NCI-H748 (cell line): ENCODE measurements at regions not wholly inside any gene's neighbourhood (a gene's known extent, or its start where the extent isn't known, plus 50 kb on each side); places are given as distances from the start of the nearest gene placed in this dataset.
"Not testable (repeated sequence)": the region's sequence is repeated elsewhere in the genome, so short reads cannot be mapped to it uniquely, and the experiment has no call there.

Experiments used
- DNase-seq: peaks from one replicate; lab custom pipeline; 2025; ENCODE audit not compliant: unreplicated experiment; lab: John Stamatoyannopoulos, UW

- DNase-seq: peak; percentile 12
Observed at GRCh38 chr1:207196135-207196534, 92.1 kb downstream of the C4BPA start.

GRCh38 chr1:207201534-207201933 is 97.5 kb downstream of the C4BPA start:
- not testable (repeated sequence) for DNase-seq

- no peak for DNase-seq
Observed at GRCh38 chr1:207202480-207202879, 98.4 kb downstream of the C4BPA start.

GRCh38 chr1:207203541-207203940 is 99.5 kb downstream of the C4BPA start:
- no peak for DNase-seq

- no peak for DNase-seq
Observed at GRCh38 chr1:207205614-207206061, 101.6 kb downstream of the C4BPA start.

- not testable (repeated sequence) for DNase-seq
Observed at GRCh38 chr1:207208691-207209090, 104.7 kb downstream of the C4BPA start.

- DNase-seq: no peak
Observed at GRCh38 chr1:207214453-207214852, 107.0 kb upstream of the CD55 start.

GRCh38 chr1:207217778-207218511 is 103.5 kb upstream of the CD55 start:
- DNase-seq: no peak

GRCh38 chr1:207218512-207219362 is 102.7 kb upstream of the CD55 start:
- no peak for DNase-seq

- DNase-seq: no peak
Observed at GRCh38 chr1:207219979-207220889, 101.2 kb upstream of the CD55 start.

- no peak for DNase-seq
Observed at GRCh38 chr1:207221934-207222351, 99.5 kb upstream of the CD55 start.

GRCh38 chr1:207223162-207223561 is 98.3 kb upstream of the CD55 start:
- DNase-seq: no peak

- DNase-seq: no peak
Observed at GRCh38 chr1:207224666-207225065, 96.8 kb upstream of the CD55 start.

- DNase-seq: no peak
Observed at GRCh38 chr1:207227131-207227630, 94.3 kb upstream of the CD55 start.

- no peak for DNase-seq
Observed at GRCh38 chr1:207228987-207229386, 92.5 kb upstream of the CD55 start.

GRCh38 chr1:207230441-207230840 is 91.0 kb upstream of the CD55 start:
- no peak for DNase-seq

GRCh38 chr1:207234690-207235089 is 86.8 kb upstream of the CD55 start:
- no peak for DNase-seq

- DNase-seq: no peak
Observed at GRCh38 chr1:207239874-207240273, 81.6 kb upstream of the CD55 start.

- no peak for DNase-seq
Observed at GRCh38 chr1:207240325-207241101, 81.0 kb upstream of the CD55 start.
